ENCODE measurements at regions not wholly inside any gene's neighbourhood (a gene's known extent, or its start where the extent isn't known, plus 50 kb on each side); places are given as distances from the start of the nearest gene placed in this dataset.

DNA sequence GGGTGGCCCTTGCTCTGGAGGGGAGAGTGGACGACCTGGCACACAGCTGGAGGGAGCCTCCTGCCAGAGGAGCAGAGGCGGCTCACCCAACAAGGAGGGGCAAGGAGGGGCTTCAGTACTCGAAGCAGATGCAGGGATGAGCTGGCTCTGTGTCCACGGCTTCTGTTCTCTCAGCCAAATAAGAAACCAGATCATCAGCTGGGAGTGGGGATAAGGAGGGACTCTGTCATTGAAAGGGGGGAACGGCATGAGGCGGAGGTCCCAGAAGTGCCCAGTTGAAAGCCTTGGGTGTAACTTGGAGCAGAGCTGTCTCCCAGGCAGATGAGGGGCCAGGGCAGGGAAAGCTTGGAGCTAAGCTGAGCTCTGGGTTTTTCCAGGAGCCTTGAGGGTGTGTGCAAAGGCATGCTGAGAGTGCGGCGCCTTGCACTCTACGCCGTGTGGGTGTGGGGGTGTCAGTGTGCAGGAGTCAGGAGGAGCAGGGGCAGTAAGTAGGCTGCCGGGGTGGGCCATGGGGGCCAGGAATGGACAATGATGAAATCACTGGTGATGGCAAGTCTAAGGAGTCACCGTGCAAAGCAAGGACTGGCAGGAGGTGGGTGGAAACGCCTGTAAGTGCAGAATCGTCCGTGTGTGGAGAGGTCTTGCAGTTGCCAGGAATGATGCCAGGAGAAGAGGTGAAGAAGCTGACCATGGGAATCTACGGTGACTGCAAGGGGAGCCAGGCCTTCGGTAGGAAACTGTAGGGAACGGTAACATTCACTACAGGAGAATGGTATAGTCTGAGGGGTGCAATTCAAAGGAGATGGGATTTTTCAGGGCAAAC, 85.4 kb upstream of the FOXQ1 start:
- Histone ChIP-seq H3K79me2 (ENCODE audit: insufficient read depth) (no peaks in the 10 kb centered on the region), H3K36me3 (replicated peaks in 1 of 2; ENCODE audit: control insufficient read depth in 1 of 2, insufficient read depth in 2 of 2, low read length in 1 of 2) (no peaks in the 10 kb centered on the region), H4K20me1 (ENCODE audit: insufficient read depth) (no peaks in the 10 kb centered on the region), H3K9me3 (no peaks in the 10 kb centered on the region), H3K27me3 (ENCODE audit: insufficient read depth) (peaks cover 49% of the 10 kb centered on the region; the same call in 1 of the 2 replicates), H3K9ac (no peak overlapping the region), H3F3A (replicated peaks; ENCODE audit: insufficient read depth) (no peaks in the 10 kb centered on the region), H3K4me1 (ENCODE audit: control insufficient read depth in 1 of 2, insufficient read depth in 2 of 2, low read depth in 1 of 2, low read length in 1 of 2) (no peaks in the 10 kb centered on the region), H3K27ac (ENCODE audit: low read depth in 2 of 2, low read length in 1 of 2) (no peak overlapping the region), H2AFZ (ENCODE audit: low read depth) (no peak overlapping the region), H3K4me2 (no peak overlapping the region), H3K4me3 (ENCODE audit: low read depth in 2 of 2, low read length in 1 of 2) (no peak overlapping the region), H3K9me2 (no peaks in the 10 kb centered on the region)
- TF ChIP-seq JUND (IDR thresholded peaks at IDR 0.05) (no peak), TCF12 (IDR thresholded peaks at IDR 0.05) (no peak), EZH2phosphoT487 (IDR thresholded peaks at IDR 0.05; ENCODE audit: borderline replicate concordance, low read depth) (no peak), MEF2A (IDR thresholded peaks at IDR 0.05; ENCODE audit: borderline replicate concordance, low read depth) (no peak), NFIC (IDR thresholded peaks at IDR 0.05; ENCODE audit: borderline replicate concordance) (no peak), GABPA (IDR thresholded peaks at IDR 0.05; ENCODE audit: low read depth) (no peak), FOXJ3 (CRISPR knock-in tag; IDR thresholded peaks at IDR 0.05) (no peak)
- TF ChIP-seq, protein P1, sequence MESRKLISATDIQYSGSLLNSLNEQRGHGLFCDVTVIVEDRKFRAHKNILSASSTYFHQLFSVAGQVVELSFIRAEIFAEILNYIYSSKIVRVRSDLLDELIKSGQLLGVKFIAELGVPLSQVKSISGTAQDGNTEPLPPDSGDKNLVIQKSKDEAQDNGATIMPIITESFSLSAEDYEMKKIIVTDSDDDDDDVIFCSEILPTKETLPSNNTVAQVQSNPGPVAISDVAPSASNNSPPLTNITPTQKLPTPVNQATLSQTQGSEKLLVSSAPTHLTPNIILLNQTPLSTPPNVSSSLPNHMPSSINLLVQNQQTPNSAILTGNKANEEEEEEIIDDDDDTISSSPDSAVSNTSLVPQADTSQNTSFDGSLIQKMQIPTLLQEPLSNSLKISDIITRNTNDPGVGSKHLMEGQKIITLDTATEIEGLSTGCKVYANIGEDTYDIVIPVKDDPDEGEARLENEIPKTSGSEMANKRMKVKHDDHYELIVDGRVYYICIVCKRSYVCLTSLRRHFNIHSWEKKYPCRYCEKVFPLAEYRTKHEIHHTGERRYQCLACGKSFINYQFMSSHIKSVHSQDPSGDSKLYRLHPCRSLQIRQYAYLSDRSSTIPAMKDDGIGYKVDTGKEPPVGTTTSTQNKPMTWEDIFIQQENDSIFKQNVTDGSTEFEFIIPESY (IDR thresholded peaks at IDR 0.05; ENCODE audit: borderline replicate concordance, low read depth), result no peak
- TF ChIP-seq, protein P2, sequence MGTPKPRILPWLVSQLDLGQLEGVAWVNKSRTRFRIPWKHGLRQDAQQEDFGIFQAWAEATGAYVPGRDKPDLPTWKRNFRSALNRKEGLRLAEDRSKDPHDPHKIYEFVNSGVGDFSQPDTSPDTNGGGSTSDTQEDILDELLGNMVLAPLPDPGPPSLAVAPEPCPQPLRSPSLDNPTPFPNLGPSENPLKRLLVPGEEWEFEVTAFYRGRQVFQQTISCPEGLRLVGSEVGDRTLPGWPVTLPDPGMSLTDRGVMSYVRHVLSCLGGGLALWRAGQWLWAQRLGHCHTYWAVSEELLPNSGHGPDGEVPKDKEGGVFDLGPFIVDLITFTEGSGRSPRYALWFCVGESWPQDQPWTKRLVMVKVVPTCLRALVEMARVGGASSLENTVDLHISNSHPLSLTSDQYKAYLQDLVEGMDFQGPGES (IDR thresholded peaks at IDR 0.05; ENCODE audit: low read depth, low read length), result no peak
- TF ChIP-seq, protein P3, sequence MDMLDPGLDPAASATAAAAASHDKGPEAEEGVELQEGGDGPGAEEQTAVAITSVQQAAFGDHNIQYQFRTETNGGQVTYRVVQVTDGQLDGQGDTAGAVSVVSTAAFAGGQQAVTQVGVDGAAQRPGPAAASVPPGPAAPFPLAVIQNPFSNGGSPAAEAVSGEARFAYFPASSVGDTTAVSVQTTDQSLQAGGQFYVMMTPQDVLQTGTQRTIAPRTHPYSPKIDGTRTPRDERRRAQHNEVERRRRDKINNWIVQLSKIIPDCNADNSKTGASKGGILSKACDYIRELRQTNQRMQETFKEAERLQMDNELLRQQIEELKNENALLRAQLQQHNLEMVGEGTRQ (IDR thresholded peaks at IDR 0.05; ENCODE audit: borderline replicate concordance, low read depth, low read length), result no peak
- TF ChIP-seq, protein P4, sequence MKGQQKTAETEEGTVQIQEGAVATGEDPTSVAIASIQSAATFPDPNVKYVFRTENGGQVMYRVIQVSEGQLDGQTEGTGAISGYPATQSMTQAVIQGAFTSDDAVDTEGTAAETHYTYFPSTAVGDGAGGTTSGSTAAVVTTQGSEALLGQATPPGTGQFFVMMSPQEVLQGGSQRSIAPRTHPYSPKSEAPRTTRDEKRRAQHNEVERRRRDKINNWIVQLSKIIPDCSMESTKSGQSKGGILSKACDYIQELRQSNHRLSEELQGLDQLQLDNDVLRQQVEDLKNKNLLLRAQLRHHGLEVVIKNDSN (IDR thresholded peaks at IDR 0.05; ENCODE audit: borderline replicate concordance, low read depth), result no peak
- no peak for DNase-seq
- ChIA-PET POLR2A (no interaction called here), CTCF (no interaction called here)
- WGBS (ENCODE audit: low lambda C conversion rate), result 8% methylated on average over 13 of the region's 18 CpGs

DNA sequence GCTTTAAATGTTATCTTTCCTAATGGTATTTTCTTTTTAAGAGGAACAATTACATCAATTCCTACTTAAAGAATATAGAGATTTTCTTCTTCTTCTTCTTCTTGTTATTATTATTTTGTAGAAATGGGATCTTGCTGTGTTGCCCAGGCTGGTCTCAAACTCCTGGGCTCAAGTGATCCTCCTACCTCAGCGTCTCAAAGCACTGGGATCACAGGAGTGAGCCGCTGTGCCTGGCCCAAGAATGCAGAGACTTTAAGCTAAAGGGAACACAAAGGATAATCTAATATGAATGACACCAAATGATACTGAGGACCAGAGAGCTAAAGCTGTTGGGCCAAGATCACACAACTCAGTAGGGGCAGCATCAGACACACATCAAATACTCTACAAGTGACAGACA, 87.4 kb upstream of the FOXQ1 start:
- Histone ChIP-seq H3K9me2 (no peaks in the 10 kb centered on the region), H3K9me3 (no peaks in the 10 kb centered on the region), H3K9ac (no peak overlapping the region), H2AFZ (ENCODE audit: low read depth) (no peak overlapping the region), H3K4me3 (ENCODE audit: low read depth in 2 of 2, low read length in 1 of 2) (no peak overlapping the region), H3K27me3 (ENCODE audit: insufficient read depth) (peaks cover 39% of the 10 kb centered on the region; the same call in 1 of the 2 replicates), H3K79me2 (ENCODE audit: insufficient read depth) (no peaks in the 10 kb centered on the region), H3K4me1 (ENCODE audit: control insufficient read depth in 1 of 2, insufficient read depth in 2 of 2, low read depth in 1 of 2, low read length in 1 of 2) (no peaks in the 10 kb centered on the region), H3K4me2 (no peak overlapping the region), H3F3A (replicated peaks; ENCODE audit: insufficient read depth) (no peaks in the 10 kb centered on the region), H3K36me3 (replicated peaks in 1 of 2; ENCODE audit: control insufficient read depth in 1 of 2, insufficient read depth in 2 of 2, low read length in 1 of 2) (no peaks in the 10 kb centered on the region), H4K20me1 (ENCODE audit: insufficient read depth) (no peaks in the 10 kb centered on the region), H3K27ac (ENCODE audit: low read depth in 2 of 2, low read length in 1 of 2) (no peak overlapping the region)
- POLR2A ChIA-PET, result no interaction called here
- CTCF ChIA-PET, result interaction anchor here (1.2 kb wide), 1 partner anchor 41 kb away, joined by 3 read pairs; no protein-coding TSS in a partner anchor
- 18% methylated on average over 2 of the region's 2 CpGs for WGBS (ENCODE audit: low lambda C conversion rate)
- no peak for DNase-seq
- TF ChIP-seq, protein P4 (IDR thresholded peaks at IDR 0.05; ENCODE audit: borderline replicate concordance, low read depth), result no peak
- TF ChIP-seq JUND (IDR thresholded peaks at IDR 0.05), result no peak
- TF ChIP-seq RAD21 (IDR thresholded peaks at IDR 0.05; ENCODE audit: low read length), result no peak
- TF ChIP-seq RXRA (IDR thresholded peaks at IDR 0.05; ENCODE audit: borderline replicate concordance, low read depth), result no peak
- no peak for TF ChIP-seq GATA2 (CRISPR knock-in tag; IDR thresholded peaks at IDR 0.05)
- TF ChIP-seq RCOR1 (IDR thresholded peaks at IDR 0.05; ENCODE audit: low read length), result no peak
- no peak for TF ChIP-seq YY1 (IDR thresholded peaks at IDR 0.05; ENCODE audit: low read depth)
- TF ChIP-seq EP300 (IDR thresholded peaks at IDR 0.05; ENCODE audit: borderline replicate concordance in 1 of 2, low read depth in 1 of 2, low read length in 1 of 2), result no peak
- no peak for TF ChIP-seq RFX5 (IDR thresholded peaks at IDR 0.05; ENCODE audit: low read length)
- TF ChIP-seq TCF12 (IDR thresholded peaks at IDR 0.05), result no peak
- TF ChIP-seq, protein P5, sequence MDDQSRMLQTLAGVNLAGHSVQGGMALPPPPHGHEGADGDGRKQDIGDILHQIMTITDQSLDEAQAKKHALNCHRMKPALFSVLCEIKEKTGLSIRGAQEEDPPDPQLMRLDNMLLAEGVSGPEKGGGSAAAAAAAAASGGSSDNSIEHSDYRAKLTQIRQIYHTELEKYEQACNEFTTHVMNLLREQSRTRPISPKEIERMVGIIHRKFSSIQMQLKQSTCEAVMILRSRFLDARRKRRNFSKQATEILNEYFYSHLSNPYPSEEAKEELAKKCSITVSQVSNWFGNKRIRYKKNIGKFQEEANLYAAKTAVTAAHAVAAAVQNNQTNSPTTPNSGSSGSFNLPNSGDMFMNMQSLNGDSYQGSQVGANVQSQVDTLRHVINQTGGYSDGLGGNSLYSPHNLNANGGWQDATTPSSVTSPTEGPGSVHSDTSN (IDR thresholded peaks at IDR 0.05), result no peak
- no peak for TF ChIP-seq FOXM1 (IDR thresholded peaks at IDR 0.05; ENCODE audit: low read depth)
- no peak for TF ChIP-seq CHD2 (IDR thresholded peaks at IDR 0.05; ENCODE audit: low read length, partially characterized antibody)
- no peak for TF ChIP-seq FOXJ3 (CRISPR knock-in tag; IDR thresholded peaks at IDR 0.05)

Data from SK-N-SH (cell line).